ENCODE measurements at regions not wholly inside any gene's neighbourhood (a gene's known extent, or its start where the extent isn't known, plus 50 kb on each side); places are given as distances from the start of the nearest gene placed in this dataset.

DNA sequence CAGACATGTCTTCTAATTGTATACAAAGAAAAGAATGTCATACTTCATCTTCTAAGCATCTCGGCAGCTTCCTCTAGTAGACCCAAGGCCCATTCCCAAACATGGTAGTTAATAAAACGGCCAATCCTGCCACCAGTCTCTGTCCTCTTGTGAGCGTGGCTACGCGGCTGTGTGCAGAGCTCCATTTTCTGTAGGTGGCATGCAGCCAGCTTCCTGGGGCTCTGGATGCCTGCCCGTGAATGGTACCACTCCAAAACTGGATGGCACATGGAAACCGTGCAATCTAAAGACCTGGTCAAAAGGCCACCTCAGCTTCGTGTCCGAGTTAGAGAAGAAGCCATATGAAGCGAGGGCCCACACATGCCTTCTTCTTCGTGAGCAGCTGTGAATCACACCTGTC lies 110.7 kb downstream of the SIPA1L2 start:
- TF ChIP-seq, protein P1, sequence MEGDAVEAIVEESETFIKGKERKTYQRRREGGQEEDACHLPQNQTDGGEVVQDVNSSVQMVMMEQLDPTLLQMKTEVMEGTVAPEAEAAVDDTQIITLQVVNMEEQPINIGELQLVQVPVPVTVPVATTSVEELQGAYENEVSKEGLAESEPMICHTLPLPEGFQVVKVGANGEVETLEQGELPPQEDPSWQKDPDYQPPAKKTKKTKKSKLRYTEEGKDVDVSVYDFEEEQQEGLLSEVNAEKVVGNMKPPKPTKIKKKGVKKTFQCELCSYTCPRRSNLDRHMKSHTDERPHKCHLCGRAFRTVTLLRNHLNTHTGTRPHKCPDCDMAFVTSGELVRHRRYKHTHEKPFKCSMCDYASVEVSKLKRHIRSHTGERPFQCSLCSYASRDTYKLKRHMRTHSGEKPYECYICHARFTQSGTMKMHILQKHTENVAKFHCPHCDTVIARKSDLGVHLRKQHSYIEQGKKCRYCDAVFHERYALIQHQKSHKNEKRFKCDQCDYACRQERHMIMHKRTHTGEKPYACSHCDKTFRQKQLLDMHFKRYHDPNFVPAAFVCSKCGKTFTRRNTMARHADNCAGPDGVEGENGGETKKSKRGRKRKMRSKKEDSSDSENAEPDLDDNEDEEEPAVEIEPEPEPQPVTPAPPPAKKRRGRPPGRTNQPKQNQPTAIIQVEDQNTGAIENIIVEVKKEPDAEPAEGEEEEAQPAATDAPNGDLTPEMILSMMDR (optimal IDR thresholded peaks at IDR 0.05 in 1 of 3, IDR thresholded peaks at IDR 0.05 in 1 of 3, conservative IDR thresholded peaks at IDR 0.05 in 1 of 3; ENCODE audit: extremely low read depth in 1 of 3, insufficient read depth in 2 of 3, low read length in 3 of 3), result no peak
- no peak for TF ChIP-seq EZH2 (IDR thresholded peaks at IDR 0.05; ENCODE audit: low read length)

Data from keratinocyte (primary cell).